ENCODE measurements at regions not wholly inside any gene's neighbourhood (a gene's known extent, or its start where the extent isn't known, plus 50 kb on each side); places are given as distances from the start of the nearest gene placed in this dataset.

DNA sequence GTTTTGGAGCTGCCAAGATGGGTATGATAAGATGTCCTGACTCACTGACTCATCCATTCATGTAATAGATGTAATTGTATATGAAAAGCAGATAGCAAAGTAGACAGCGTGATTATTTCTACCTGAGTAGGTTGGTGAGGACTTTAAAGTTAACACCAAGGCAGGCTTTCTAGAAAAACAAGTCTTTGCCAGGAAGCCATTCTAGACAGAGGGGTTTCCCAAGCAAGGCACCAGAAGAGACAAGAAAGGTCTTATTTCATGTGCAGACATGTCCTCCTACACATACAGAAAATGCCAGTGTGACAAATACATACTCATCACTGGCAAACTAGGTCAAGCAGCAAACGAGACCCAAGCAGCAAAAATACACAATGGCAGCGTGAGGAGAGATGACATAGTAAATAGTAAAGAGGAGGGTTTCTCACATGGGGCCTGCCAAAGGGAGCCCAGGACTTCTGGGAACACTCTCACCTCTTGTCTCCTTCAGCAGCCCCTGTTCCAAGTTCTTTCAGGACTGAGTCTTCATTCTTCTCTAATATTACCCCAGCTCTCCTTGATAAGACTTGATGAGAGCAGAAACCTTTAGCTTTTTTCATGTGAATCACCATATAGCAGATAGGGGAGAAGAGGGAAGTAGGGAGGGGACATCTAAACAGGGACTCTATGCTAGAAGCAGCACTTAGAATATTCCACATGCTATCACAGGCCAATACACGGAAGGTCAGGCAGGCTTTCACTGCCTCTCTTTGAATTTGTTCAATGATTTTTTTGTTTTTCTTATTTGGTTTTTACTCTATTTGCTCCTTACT is 114.6 kb upstream of the ATP1B1 start:
- DNase-seq (ENCODE audit: low spot score): no peak
- H3K4me3 Mint-ChIP-seq (ENCODE audit: unreplicated experiment): no peak overlapping the region
- TF ChIP-seq, protein P1, sequence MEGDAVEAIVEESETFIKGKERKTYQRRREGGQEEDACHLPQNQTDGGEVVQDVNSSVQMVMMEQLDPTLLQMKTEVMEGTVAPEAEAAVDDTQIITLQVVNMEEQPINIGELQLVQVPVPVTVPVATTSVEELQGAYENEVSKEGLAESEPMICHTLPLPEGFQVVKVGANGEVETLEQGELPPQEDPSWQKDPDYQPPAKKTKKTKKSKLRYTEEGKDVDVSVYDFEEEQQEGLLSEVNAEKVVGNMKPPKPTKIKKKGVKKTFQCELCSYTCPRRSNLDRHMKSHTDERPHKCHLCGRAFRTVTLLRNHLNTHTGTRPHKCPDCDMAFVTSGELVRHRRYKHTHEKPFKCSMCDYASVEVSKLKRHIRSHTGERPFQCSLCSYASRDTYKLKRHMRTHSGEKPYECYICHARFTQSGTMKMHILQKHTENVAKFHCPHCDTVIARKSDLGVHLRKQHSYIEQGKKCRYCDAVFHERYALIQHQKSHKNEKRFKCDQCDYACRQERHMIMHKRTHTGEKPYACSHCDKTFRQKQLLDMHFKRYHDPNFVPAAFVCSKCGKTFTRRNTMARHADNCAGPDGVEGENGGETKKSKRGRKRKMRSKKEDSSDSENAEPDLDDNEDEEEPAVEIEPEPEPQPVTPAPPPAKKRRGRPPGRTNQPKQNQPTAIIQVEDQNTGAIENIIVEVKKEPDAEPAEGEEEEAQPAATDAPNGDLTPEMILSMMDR (IDR thresholded peaks at IDR 0.05; ENCODE audit: unreplicated experiment): no peak
- no peaks in the 10 kb centered on the region for H3K4me1 Mint-ChIP-seq (ENCODE audit: unreplicated experiment)
- peaks cover 1% of the 10 kb centered on the region for H3K27me3 Mint-ChIP-seq (ENCODE audit: unreplicated experiment)
- no peak overlapping the region for H3K27ac Mint-ChIP-seq (ENCODE audit: unreplicated experiment)
- H3K9me3 Mint-ChIP-seq (ENCODE audit: unreplicated experiment): no peaks in the 10 kb centered on the region
- no peaks in the 10 kb centered on the region for H3K36me3 Mint-ChIP-seq (ENCODE audit: low read depth, unreplicated experiment)

DNA sequence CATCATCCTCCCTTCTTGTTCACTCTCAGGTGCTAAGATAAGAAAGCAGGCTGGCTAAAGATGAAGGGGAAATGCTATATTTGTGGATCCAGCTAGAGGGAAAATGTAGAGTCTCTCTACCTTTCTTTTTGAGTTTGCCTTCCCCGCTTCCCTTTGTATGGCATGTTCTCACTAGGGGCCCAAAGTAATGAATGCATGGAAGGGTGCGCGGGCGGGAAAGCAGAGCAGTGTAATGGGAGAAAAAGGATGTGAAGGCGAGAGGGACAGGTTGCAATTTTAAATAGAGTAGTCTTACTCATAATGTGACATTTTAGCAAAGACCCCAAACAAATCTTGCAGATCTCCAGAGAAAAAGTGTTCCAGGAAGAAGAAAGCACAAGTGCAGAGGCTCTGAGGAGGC is 105.1 kb upstream of the ATP1B1 start:
- Mint-ChIP-seq H3K4me3 (ENCODE audit: unreplicated experiment) (no peak overlapping the region), H3K36me3 (ENCODE audit: low read depth, unreplicated experiment) (no peaks in the 10 kb centered on the region), H3K27me3 (ENCODE audit: unreplicated experiment) (peaks cover 1% of the 10 kb centered on the region), H3K9me3 (ENCODE audit: unreplicated experiment) (no peaks in the 10 kb centered on the region), H3K4me1 (ENCODE audit: unreplicated experiment) (no peaks in the 10 kb centered on the region), H3K27ac (ENCODE audit: unreplicated experiment) (no peak overlapping the region)
- DNase-seq (ENCODE audit: low spot score): no peak
- TF ChIP-seq, protein P1 (IDR thresholded peaks at IDR 0.05; ENCODE audit: unreplicated experiment): no peak

DNA sequence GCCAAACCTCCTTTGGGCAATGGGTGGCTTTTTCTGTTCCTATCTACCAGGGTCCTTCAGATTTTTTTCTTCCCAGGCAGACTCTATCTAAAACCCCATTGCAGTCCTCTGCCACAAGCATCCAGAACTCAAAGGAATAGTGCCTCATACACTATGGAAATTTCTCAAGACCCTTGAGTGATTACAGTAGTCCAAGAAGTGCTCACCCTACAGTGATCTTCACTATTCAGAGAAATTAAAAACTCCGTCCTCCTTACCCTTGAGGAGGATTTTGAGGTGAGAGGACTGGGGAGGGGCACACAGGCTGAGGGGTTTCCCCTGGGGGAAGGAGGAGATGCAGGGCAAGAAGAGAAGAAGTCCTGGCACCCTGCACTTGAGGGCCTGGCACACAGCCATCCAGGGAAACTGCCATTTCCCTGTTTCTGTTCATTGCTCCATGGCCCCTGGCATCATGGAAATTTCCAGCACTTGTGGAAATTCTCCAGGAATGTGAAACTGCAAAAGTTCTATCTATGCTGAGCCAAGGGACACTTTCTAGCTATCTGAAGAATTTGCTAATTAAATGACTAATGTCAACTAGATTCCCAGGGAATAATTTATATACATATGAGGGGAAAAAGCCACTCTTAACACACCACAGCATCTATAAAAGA is 102.5 kb upstream of the ATP1B1 start:
- no peak for DNase-seq (ENCODE audit: low spot score)
- TF ChIP-seq, protein P1 (IDR thresholded peaks at IDR 0.05; ENCODE audit: unreplicated experiment): no peak

DNA sequence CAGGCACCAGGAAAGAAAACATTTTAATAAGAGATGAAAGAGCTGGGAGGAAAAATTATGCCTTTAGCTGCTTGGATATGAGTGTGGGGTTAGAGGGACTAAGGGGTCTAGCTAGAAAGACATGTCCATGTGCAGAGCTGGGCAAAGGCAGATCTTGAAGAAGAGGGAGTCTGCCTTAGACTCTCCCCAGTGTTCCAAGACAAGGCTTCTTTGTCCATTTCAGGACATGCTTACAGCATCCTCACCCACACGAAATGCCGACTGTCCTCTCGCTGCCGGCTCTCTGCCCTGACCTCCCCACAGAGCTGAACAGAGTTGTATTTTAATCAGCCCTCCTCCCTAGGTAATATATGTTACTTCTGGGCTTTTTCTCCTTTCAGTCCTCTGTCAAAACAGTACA is 100.7 kb upstream of the ATP1B1 start:
- no peaks in the 10 kb centered on the region for H3K36me3 Mint-ChIP-seq (ENCODE audit: low read depth, unreplicated experiment)
- TF ChIP-seq, protein P1 (IDR thresholded peaks at IDR 0.05; ENCODE audit: unreplicated experiment): no peak
- DNase-seq (ENCODE audit: low spot score): no peak
- no peaks in the 10 kb centered on the region for H3K9me3 Mint-ChIP-seq (ENCODE audit: unreplicated experiment)
- no peak overlapping the region for H3K4me3 Mint-ChIP-seq (ENCODE audit: unreplicated experiment)
- peaks cover 1% of the 10 kb centered on the region for H3K27me3 Mint-ChIP-seq (ENCODE audit: unreplicated experiment)
- no peaks in the 10 kb centered on the region for H3K4me1 Mint-ChIP-seq (ENCODE audit: unreplicated experiment)
- H3K27ac Mint-ChIP-seq (ENCODE audit: unreplicated experiment): no peak overlapping the region

More for the DNA sequence above, 102.5 kb upstream of the ATP1B1 start:
- no peaks in the 10 kb centered on the region for H3K4me1 Mint-ChIP-seq (ENCODE audit: unreplicated experiment)
- no peaks in the 10 kb centered on the region for H3K36me3 Mint-ChIP-seq (ENCODE audit: low read depth, unreplicated experiment)
- H3K27me3 Mint-ChIP-seq (ENCODE audit: unreplicated experiment): peaks cover 1% of the 10 kb centered on the region
- H3K4me3 Mint-ChIP-seq (ENCODE audit: unreplicated experiment): no peak overlapping the region
- no peak overlapping the region for H3K27ac Mint-ChIP-seq (ENCODE audit: unreplicated experiment)
- H3K9me3 Mint-ChIP-seq (ENCODE audit: unreplicated experiment): no peaks in the 10 kb centered on the region

DNA sequence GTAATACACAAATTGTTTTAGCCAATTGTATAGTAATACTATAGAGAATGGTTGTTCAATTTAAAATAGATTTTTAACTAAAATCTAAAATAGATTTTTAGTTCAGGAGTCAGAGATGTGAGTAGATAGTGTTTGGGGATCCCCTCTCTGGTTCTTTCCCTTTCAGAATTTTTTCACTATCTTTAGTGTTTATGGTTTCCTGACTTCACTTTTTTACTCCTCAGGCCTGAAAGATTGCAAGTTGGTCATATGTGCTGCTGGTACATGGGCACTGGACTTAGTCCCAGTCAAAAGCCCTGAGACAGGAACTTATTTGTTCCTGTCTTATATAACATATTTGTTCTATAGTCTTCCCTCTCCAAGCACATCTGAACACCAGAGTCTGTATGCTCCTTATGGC is 96.8 kb upstream of the ATP1B1 start:
- Mint-ChIP-seq H3K27ac (ENCODE audit: unreplicated experiment) (no peak overlapping the region), H3K4me1 (ENCODE audit: unreplicated experiment) (no peaks in the 10 kb centered on the region), H3K9me3 (ENCODE audit: unreplicated experiment) (no peaks in the 10 kb centered on the region), H3K36me3 (ENCODE audit: low read depth, unreplicated experiment) (no peaks in the 10 kb centered on the region), H3K4me3 (ENCODE audit: unreplicated experiment) (no peak overlapping the region), H3K27me3 (ENCODE audit: unreplicated experiment) (no peaks in the 10 kb centered on the region)
- DNase-seq (ENCODE audit: low spot score): no peak
- TF ChIP-seq, protein P1 (IDR thresholded peaks at IDR 0.05; ENCODE audit: unreplicated experiment): no peak

All from endothelial cell (in vitro differentiated cells).